Pulmonary artery endothelial cell (primary cell): ENCODE measurements at regions not wholly inside any gene's neighbourhood (a gene's known extent, or its start where the extent isn't known, plus 50 kb on each side); places are given as distances from the start of the nearest gene placed in this dataset.
"Not testable (repeated sequence)": the region's sequence is repeated elsewhere in the genome, so short reads cannot be mapped to it uniquely, and the experiment has no call there.

Experiments used
- DNase-seq: peaks from one replicate; pipeline ENCODE4 v3.0.0-alpha.2; 2011; ENCODE audit warnings: low read depth, low spot score

DNA sequence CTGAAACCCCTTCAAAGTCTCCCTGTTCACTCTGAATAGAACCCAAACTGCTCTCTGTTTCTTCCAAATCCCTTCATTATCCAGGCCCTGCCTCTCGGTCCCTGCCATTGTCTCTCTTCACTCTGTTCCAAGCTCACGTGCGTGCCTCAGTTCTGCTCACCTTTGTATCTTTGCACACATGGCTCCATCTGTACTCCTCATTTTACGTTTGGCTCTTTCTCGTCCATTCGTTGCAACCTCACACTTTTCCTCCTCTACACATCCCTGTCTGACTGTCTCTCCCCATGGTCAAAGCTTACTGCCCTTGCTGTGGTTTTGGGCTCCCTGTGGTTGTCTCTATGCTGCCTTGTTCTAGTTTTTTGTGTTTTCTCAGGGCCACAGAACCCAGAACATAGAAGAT, 1054.5 kb downstream of the BCL11B start:
- DNase-seq = no peak

DNA sequence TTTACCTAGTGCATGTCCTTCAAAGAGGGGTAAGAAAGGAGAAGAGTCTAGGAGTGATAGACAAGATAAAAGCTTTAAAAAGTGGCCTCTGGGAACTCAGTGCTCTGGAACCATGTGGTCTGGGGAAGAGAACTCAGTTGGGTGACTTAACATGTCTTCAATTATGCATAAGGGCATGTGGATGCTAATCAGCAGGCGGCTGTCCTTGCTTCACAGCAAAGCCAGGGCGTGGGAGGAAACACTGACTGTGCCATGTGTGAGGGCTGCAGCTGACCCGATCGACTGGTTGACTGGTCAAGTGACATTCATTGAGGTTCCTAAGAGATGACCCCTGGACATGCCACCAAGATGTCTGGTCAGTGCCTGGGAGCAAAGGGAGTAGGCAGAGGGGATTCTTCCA, 1053.8 kb downstream of the BCL11B start:
- no peak for DNase-seq

DNA sequence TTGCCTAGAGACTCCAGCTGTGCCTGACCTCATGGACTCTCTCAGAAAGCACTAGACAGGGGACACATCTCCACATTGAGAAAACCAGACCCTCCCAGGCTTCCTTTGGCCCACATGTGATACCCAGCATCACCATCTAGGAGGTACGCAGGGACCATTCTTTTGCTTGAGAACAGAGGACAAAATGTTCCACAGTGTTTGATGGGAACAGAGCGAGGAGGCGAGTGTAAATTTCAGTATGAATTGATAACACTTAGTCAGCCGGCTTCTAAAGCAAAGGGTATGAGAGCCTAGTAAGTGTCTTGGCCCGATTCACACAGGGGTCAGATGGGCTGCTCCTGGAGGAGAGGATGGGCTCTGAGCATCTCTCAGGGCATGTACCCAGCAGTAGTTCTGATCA, 1052.4 kb downstream of the BCL11B start:
- no peak for DNase-seq

DNA sequence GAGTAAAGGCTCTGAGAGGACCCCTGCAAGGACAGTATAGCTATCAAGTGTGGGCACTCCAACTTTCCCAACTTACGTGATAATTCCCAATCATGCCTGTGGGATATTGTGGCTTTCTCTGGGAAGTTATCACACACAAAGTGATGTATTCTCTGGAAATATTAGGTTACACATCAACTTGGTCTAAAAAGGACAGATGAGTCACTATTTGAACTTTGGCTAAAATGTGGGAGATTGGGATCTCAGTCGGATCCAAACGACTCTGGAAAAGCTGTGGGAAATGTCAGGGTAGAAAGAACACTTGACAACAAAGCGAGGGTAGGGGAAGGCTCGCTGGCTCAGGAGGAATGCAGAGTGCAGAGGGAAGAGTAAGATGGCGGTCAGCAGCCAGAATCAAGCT, 1048.9 kb downstream of the BCL11B start:
- no peak for DNase-seq

DNA sequence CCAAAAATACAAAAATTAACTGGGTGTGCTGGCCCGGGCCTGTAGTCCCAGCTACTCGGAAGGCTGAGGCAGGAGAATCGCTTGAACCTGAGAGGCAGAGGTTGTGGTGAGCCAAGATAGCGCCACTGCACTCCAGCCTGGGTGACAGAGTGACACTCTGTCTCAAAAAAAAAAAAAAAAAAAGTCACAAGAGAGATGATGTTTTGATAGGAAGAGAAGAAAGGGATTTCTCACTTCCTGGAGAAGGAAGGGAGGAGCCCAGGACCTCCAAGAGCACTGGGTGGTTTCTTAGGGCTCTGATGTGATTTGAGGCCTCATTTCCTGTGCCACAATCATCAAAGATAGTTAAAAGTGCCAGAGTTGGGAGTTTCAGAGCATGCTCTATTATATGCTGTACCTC, 1048.3 kb downstream of the BCL11B start:
- not testable (repeated sequence) for DNase-seq

DNA sequence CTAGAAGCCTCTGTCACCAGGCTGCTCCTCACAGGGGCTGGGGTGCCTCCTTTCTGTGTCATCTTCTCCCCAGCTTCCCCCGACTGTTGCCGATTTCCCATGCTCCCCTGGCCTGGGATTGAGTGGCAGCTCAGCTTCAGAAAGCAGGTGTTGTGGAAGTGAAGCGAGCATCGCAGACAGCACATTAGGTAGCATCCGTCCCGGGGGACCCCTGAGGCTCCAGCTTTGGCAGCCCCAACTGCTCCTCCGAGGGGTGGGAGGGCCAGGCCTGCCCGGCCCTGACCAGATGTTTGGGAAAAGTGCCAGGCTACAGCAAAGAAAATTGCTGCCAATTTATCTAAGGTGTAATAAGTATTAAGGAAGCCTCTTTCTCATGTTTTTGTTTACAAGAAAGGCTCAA, 1045.6 kb downstream of the BCL11B start:
- no peak for DNase-seq

DNA sequence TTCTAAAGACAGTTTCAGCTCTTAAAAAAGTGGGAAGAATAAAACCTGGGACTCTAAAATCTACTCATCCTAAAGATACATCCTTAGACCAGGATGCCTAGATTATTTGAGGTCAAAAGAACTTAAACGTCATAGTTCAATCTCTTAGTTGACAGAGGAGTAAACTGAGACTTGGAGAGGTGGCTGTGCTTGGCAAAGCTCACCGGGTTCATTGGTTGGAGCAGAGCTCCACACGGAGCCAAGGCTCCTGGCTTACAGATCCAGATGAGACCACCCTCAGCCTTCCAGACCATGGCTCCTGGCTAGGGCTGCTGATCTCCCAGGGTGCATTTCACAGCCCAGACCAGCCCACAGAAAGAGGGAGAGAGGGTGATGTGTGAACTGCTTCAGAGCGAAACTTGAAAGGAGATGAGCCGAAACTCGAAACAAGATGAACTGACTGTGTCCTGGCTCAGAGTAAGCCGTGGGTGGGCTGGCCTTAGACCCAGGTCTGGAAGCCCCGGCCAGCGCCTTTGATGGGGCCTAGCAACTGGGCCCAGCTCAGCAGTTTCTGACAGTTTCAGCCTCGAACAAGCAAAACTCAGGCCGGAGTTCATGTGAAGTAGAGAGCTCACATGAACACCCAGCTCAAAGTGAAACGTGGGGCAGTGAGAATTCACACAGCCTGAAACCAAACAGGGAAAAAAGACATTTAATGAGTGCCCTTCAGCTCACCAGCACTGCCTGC, 1044.8 kb downstream of the BCL11B start:
- DNase-seq = no peak

DNA sequence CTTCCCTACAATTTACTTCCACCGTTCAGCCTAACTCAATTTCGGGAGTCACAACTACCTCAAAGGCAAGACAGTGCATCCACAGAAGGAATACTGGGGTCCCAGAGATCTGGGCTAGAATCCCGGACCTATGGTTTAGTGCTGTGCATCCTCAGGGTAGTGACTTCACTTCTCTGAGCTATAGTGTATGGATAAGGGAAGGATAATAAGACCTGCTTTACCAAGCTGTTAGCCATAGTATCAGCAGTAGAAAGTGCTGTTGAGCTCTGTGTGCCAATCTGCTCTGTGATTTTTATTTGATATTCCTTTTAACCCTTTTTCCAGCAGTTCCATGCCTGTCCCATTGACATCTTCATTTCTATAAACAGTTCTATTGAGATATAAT, 1044.3 kb downstream of the BCL11B start:
- DNase-seq = no peak

DNA sequence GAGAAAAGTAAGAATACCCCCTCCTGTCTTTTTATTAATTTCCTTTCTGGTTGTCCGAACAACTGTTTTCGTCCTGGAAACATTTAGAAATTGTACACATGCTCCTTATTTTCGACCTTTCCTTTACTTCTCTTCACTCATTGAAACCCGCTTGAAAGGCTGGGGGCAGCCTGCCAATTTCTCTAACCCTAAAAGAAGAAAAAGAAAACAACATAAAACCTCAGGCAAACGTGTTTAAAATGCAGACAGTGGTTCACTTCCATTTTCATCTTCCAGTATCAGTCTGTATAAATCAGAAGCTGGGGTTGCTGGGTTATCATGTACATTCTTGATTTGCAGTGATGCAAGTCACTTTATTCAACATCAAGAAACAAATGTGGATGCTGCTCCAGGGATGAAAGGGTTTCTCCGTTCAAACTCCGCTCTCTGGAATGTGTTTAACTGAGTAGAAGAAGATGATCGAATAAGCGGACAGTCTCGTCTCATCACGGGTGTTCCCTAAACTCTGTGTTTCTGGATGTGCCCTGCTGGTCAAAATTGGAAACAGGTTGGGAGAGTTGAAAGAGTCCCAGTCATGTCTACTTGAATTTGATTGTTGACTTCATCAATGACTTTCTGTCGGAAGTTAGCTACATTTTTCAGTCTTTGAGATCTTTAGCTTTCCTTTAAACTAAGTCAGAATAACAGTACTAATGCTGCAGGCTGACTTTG, 1042.2 kb downstream of the BCL11B start:
- DNase-seq = no peak

DNA sequence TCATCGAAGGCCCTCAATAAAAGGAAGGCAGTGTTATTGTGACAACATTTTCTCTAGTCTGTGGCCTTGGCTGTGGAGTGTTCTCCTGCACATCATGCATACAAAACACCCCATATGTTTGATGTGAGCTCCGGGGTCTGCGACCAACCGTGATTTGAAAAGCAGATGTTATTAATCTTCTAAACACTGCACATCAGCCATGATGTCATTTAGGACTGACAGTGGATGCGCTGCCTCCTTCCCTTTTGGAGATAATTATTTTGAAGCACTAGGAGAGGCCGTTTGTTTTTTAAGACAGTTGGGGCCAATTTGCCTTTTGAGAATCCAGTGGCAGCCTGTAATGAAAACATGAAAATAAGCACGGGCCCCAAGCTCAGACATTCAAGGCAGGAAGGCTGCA, 1041.6 kb downstream of the BCL11B start:
- DNase-seq = no peak

DNA sequence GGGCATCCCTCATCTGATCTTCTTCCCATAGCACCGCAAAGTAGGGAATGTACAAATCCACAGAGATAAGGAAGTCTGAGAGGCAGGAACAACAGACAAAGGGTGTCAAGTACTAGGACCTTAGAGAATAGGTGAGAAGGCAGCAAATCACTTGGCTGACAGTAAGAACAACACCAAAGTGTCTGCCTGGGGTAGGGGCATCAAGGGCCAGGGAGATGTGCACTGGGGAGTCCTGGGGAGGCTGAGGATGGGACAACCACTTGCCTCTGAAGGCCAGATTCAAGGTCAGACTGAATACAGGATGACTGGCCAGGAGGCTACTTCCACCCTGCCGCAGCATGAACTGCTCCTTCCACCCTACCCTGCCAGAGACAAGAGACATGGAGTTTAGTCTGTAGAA, 1040.8 kb downstream of the BCL11B start:
- no peak for DNase-seq

DNA sequence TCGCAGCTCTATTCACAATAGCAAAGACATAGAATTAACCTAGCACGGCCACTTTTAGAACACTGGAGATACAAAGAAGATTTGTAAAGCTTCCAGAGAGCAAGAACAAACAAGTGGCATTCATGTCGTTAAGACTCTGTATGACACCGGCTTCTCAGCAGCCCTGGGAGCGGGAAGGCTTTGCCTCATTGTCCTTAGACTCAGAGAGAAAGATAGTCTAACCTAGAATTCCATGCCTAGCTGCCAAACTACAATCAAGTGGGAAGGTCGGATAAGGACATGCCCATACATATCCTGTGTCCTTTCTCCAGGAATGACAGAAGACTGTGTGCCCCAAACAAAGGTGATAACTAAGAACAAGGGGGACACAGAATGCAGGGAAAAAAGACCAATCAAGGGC, 1038.3 kb downstream of the BCL11B start:
- DNase-seq = no peak

DNA sequence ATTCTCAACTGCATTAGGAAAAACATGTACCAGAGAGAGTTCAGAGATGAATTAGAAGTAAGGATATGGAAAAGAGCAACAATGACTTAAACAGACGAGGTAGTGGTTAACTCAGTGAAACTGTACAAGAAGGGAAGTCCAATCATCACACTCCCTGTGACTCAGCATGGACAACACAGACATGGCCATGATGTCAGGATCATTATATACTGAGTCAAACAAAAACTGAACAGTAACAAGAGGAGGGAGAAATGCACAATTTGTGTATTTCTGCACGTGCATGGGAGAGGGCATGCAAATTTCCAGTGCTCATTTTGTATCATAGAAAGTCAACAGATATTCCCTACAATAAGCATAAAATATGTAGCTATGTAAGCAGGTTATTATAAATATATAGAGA, 1037.8 kb downstream of the BCL11B start:
- DNase-seq = no peak

DNA sequence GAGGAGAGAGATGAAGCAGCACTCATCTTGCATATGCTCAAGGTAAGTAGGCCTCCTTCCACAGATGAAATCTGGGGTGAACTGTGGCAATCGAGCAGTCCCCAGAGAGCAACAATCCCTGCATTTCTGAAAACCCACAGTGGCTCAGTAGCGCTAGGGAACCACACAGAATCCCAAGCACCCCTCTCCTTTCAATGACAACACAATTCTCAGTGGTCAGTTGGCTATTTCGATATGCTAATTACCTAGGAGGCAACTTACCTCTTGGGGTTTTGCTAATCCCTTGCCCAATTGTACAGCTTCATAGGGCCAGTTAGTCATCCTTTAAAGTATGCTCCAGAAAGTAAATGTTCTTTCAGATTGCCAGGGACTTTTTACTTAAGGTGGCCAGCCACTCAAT, 1035.7 kb downstream of the BCL11B start:
- no peak for DNase-seq

DNA sequence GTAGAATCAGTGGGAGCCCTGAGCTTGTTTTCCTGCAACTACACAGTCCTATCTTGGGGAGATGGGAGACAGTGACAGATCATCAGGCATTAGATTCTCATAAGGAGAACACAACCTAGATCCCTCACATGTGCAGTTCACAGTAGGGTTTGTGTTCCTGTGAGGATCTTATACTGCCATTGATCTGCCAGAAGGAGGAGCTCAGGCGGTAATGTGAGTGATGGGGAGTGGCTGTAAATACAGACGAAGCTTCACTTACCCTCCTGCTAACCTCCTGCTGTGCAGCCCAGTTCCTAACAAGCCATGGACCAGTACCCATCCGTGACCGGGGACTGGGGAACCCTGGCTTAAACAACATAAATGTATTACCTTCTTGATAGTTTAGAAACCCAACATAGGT, 1034.1 kb downstream of the BCL11B start:
- no peak for DNase-seq

DNA sequence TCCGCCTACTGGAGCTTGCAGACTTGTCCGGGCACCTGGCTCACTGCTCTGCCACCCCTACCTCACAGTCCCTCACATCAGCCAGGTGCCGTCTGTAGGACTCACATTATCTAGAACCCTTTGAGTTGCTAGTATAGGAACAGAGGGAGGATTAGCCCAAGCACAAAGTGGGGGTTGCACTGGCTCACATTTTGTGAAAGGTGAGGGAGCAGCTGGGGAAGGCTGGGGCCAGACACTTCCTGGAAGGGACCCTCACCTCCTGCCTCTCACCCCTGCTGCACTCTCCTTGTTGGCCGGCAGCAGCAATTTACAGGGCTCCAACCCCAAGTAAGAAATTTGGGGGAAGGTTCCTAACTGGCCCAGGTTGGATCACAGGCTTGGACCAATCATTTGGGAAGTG, 1031.6 kb downstream of the BCL11B start:
- DNase-seq = no peak

DNA sequence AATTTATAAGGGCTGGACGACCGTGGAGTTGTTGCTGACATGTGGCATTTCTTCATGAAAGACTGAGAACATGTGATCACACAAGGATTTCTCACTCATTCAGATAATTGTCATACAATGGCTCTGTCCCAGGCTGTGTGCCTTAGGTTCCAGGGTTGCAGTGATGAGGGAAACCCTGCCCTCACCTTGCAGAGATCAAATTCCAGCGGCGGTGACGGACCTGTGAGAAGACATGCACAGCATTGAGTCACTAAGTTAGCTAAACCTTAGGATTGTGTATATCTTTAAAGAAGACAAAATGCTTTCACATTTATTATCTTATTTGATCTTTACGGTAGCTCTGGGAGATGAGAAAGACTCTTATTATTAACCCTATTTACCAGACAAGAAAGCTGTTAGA, 1029.1 kb downstream of the BCL11B start:
- no peak for DNase-seq

DNA sequence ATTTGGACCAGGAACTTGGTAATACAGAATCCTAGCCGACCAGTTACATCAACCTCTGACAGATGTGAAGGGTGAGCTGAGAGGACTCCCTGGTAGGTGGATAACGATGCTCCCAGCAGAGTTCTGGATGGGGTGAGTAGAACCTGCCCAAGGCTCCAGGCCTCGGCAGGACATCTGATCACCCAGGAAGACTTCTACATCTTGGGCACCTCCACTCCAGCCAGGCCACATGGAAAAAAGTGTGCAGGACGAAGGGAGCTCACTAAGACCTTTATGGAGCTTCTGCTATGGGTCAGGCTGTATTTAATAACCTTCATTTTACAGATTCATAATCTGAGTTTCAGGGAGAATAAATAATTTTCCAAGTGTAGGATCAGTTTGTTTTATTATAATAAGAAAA, 1028.7 kb downstream of the BCL11B start:
- DNase-seq = no peak

DNA sequence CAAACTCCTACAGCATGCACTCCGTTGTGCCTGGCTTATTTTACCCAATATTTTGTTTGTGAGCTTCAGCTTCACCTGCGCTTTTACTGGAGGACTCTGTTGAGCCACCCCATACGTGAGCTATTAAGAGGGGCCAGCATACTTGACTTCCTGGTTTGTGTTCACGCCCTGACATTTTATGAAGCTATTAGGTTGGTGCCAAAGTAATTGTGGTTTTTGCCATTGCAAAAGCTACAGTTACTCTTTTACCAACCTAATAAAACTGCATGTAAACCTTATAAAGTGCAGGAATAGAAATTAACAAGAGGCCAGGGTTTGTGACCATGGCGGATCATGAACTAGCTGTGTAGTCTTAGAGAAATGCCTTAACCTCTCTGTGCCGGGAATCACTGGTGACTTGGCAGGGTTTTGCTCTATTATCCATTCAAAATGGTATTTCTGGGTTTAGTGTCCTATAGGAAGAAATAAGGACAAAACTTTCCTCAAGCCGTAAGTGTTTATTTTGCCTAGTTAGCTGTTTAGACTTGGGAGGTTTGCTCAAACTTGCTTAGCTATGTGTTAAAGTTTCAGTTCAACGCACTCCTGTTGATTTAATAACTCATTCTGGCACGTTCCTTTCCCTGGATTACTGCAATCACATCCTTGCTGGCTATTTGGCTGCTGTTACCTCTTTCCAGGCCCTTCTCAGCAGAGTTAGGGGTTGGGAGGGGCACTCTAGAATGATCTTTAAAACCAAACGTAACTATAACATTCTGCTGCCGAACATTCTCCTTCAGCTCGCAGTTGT, 1027.6 kb downstream of the BCL11B start:
- no peak for DNase-seq

DNA sequence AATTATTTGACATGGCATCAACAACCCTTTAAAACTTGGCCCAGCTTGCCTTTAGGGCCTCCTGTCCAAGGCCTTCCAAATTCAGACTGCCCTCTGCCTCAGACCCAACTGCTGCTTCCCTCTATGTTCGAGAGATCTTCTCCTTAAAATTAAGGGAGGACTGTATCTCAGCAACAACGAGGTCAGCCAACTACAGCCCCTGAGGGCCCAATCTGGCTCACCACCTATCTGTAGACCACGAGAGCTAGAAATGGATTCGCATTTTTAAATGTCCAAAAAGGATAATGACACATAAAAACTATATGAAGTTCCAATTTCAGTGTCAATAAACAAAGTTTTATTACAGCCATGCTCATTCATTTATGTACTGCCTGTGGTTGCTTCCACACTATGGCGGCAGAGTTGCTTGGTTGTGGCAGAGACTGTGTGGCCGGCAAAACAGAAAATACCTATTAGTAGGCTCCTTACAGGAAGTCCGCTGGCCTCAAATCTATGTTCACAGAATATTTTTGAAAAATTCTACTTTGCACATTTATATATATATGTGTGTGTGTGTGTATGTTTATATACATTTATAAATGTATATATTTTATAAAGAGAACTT, 1026.9 kb downstream of the BCL11B start:
- DNase-seq = no peak

DNA sequence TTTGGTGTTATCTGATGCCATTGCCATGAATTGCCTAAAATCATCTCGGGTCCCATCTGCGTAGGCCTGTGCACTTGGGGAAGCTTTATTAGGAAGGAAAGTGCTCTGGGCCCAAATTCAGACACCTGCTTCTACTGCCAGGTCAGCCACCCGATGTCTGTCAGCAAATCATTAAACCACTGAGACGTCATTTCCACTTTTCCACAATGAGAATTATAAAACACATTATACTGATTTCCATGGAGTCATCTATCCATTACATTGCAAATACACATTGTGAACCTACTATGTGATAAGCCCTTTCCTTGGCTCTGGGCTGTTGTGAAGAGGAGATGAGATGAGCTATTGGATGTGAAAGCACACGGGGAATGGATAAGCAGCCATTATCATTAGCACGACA, 1022.9 kb downstream of the BCL11B start:
- DNase-seq = no peak

DNA sequence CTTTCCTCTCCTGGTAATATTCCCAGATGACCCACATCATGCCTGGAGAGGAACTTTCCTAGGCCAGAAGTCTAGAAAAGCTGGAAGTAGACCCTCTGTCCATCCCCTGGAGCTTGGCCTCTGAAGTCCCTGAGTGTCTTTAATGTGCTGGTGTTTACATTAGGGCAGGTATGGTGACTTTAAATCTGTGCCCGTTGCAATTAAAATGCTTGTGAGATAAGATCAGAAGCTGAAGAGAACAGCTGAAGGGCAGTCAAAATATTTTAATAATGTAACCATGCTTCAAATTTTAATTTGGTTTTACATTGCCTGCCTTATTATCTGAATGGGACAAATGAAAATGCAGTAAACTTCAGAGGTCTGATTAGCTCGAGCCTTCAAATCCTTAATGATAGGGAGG, 1022.5 kb downstream of the BCL11B start:
- no peak for DNase-seq
